Stimulated activated naive CD8-positive, alpha-beta T cell treated with anti-CD3 and anti-CD28 coated beads, Interleukin-15, Interleukin-2, amounts not matched to agents 100 ng/mL and 50 ng/mL, for 24 hours (primary cell): ENCODE measurements at regions not wholly inside any gene's neighbourhood (a gene's known extent, or its start where the extent isn't known, plus 50 kb on each side); places are given as distances from the start of the nearest gene placed in this dataset.
"Not testable (repeated sequence)": the region's sequence is repeated elsewhere in the genome, so short reads cannot be mapped to it uniquely, and the experiment has no call there.

Source experiments
- H3K27ac Mint-ChIP-seq: one replicate; pipeline ENCODE4 v1.8.0; 2021; ENCODE audit warnings: mild to moderate bottlenecking, mixed read lengths
- H3K27me3 Mint-ChIP-seq: one replicate; pipeline ENCODE4 v1.8.0; 2021; ENCODE audit warnings: mixed read lengths
- H3K36me3 Mint-ChIP-seq: one replicate; pipeline ENCODE4 v1.8.0; 2021; ENCODE audit warnings: low read depth, mixed read lengths
- H3K4me1 Mint-ChIP-seq: one replicate; pipeline ENCODE4 v1.8.0; 2021; ENCODE audit warnings: low read depth, mixed read lengths
- H3K4me3 Mint-ChIP-seq: one replicate; pipeline ENCODE4 v1.8.0; 2021; ENCODE audit warnings: mild to moderate bottlenecking, mixed read lengths
- H3K9me3 Mint-ChIP-seq: one replicate; pipeline ENCODE4 v1.8.0; 2021; ENCODE audit warnings: mixed read lengths

DNA sequence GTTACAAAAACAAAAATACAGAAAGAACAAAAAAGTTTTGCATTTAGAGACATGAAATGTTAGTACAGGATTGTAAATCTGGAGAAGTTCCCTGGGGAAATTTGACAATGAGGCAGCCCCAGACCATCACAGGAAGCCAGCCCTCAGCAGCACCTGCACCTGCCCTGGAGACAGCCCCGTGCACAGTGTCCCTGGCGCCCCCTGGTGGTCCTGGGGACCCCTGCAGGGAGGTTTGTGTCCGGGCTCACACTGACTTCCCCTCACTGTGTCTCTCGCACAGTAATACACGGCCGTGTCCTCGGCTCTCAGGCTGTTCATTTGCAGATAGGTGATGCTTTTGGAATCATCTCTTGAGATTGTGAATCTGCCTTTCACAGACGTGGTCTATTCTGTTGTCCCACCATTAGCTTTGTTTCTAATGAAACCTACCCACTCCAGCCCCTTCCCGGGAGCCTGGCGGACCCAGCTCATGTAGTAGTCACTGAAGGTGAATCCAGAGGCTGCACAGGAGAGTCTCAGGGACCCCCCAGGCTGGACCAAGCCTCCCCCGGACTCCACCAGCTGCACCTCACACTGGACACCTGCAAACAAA is 1248.6 kb downstream of the TMEM121 start:
- H3K27me3 Mint-ChIP-seq, H3K36me3 Mint-ChIP-seq, H3K9me3 Mint-ChIP-seq, H3K27ac Mint-ChIP-seq, H3K4me3 Mint-ChIP-seq: not testable (repeated sequence)
- H3K4me1 Mint-ChIP-seq: peaks cover 14% of the 10 kb centered on the region

- Mint-ChIP-seq H3K27me3 (no peaks in the 10 kb centered on the region), H3K27ac (peak overlapping the region; percentile 24), H3K4me3 (no peak overlapping the region)
These were observed 1250.1 kb downstream of the TMEM121 start for GRCh38 chr14:106776395-106776983.

DNA sequence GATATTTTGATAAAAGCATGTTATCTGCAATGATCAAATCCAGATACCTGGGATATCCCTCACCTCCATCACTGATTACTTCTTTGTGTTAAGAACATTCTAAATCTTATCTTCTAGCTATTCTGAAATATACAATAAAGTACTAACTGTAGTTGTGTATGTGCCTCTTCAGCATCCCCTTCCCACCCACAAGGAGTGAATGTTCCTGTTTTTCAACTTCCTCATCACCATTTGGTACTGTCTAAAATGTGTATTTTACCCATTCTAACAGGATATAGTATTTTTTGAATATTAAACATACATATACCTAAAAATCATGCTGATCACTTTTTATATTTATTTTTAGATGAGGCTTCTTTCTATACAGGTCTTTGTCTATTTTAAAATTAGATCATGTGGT is 1252.6 kb downstream of the TMEM121 start:
- Mint-ChIP-seq H3K4me3 (no peak overlapping the region), H3K27me3 (no peaks in the 10 kb centered on the region), H3K9me3 (no peaks in the 10 kb centered on the region), H3K27ac (no peak overlapping the region), H3K36me3 (no peaks in the 10 kb centered on the region), H3K4me1 (peaks cover 11% of the 10 kb centered on the region)

More at GRCh38 chr14:106776395-106776983, 1250.1 kb downstream of the TMEM121 start:
- Mint-ChIP-seq H3K36me3 (no peaks in the 10 kb centered on the region), H3K9me3 (no peaks in the 10 kb centered on the region), H3K4me1 (peaks cover 11% of the 10 kb centered on the region)

DNA sequence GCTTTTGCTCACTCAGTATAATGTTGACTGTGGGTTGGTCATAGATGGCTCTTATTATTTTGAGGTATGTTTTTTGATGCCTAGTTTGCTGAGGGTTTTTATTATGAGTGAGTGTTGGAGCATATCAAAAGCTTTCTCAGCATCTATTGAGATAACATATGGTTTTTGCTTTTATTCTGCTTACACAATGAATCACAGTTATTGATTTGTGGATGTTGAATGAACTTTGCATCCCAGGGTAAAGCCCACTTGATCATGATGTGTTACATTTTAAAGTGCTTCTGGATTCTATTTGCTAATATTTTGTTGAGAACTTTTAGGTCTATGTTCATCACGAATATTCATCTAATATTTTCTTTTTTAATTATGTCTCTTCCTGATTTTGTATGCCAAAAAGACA is 1260.3 kb downstream of the TMEM121 start:
- Mint-ChIP-seq H3K4me3 (no peak overlapping the region), H3K36me3 (no peaks in the 10 kb centered on the region), H3K9me3 (no peaks in the 10 kb centered on the region), H3K27me3 (peaks cover 24% of the 10 kb centered on the region), H3K4me1 (peaks cover 19% of the 10 kb centered on the region), H3K27ac (no peak overlapping the region)

GRCh38 chr14:106787626-106788025 is 1261.2 kb downstream of the TMEM121 start:
- H3K4me3 Mint-ChIP-seq: no peak overlapping the region
- H3K27me3 Mint-ChIP-seq: peaks cover 24% of the 10 kb centered on the region
- no peaks in the 10 kb centered on the region for H3K9me3 Mint-ChIP-seq
- peaks cover 19% of the 10 kb centered on the region for H3K4me1 Mint-ChIP-seq
- H3K36me3 Mint-ChIP-seq: no peaks in the 10 kb centered on the region
- no peak overlapping the region for H3K27ac Mint-ChIP-seq

DNA sequence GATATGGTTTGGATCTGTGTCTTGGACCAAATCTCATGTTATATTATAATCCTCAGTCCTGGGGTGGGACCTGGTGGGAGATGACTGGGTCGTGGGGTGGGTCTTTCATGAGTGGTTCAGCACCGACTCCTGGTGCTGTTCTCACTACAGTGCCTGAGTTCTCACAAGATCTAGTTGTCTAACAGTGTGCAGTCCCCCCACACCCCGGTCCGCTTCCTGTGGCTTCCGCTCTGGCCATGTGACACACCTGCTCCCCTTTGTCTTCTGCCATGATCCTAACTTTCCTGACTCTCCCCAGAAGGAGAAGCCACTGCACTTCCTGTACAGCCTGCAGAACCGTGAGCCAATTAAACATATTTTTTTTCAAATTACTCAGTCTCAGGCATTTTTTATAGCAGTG is 1262.2 kb downstream of the TMEM121 start:
- Mint-ChIP-seq H3K4me1 (peaks cover 19% of the 10 kb centered on the region), H3K9me3 (no peaks in the 10 kb centered on the region), H3K27me3 (peaks cover 24% of the 10 kb centered on the region), H3K27ac (no peak overlapping the region), H3K36me3 (no peaks in the 10 kb centered on the region), H3K4me3 (no peak overlapping the region)

GRCh38 chr14:106789318-106789717 is 1262.9 kb downstream of the TMEM121 start:
- H3K9me3 Mint-ChIP-seq: no peaks in the 10 kb centered on the region
- H3K4me3 Mint-ChIP-seq: no peak overlapping the region
- peaks cover 19% of the 10 kb centered on the region for H3K4me1 Mint-ChIP-seq
- no peak overlapping the region for H3K27ac Mint-ChIP-seq
- H3K27me3 Mint-ChIP-seq: peaks cover 26% of the 10 kb centered on the region
- H3K36me3 Mint-ChIP-seq: no peaks in the 10 kb centered on the region

DNA sequence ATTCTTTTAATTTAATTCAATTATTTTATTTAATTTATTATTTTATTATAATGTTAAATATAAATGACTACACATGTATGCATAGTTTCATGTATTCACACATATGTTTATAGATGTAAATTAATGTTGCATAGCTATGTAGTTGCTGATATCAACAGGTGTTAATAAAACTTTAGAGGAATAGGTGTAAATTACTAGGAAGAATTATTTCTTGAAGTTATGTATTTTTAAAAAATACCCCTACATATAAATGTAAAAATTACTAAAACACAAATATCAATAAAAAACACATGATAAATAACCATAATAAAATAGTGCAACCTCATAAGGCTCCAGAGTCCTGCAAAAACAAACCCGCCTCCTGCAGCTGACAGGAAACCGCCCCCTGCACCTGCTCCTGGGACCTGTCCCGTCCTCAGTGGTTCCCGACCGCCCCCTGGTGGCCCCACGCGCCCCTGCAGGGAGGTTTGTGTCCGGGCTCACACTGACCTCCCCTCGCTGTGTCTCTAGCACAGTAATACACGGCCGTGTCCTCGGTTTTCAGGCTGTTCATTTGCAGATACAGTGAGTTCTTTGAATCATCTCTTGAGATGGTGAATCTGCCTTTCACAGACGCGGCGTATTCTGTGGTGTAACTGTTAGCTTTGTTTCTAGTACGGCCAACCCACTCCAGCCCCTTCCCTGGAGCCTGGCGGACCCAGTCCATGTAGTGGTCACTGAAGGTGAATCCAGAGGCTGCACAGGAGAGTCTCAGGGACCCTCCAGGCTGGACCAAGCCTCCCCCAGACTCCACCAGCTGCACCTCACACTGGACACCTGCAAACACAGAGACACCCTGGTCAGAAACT is 1264.0 kb downstream of the TMEM121 start:
- no peak overlapping the region for H3K27ac Mint-ChIP-seq
- H3K36me3 Mint-ChIP-seq: no peaks in the 10 kb centered on the region
- H3K4me1 Mint-ChIP-seq: peaks cover 19% of the 10 kb centered on the region
- H3K9me3 Mint-ChIP-seq: no peaks in the 10 kb centered on the region
- H3K27me3 Mint-ChIP-seq: peaks cover 27% of the 10 kb centered on the region
- H3K4me3 Mint-ChIP-seq: no peak overlapping the region

- no peaks in the 10 kb centered on the region for H3K9me3 Mint-ChIP-seq
- no peak overlapping the region for H3K4me3 Mint-ChIP-seq
- peaks cover 17% of the 10 kb centered on the region for H3K27me3 Mint-ChIP-seq
These were observed 1266.2 kb downstream of the TMEM121 start for GRCh38 chr14:106792543-106792942.

DNA sequence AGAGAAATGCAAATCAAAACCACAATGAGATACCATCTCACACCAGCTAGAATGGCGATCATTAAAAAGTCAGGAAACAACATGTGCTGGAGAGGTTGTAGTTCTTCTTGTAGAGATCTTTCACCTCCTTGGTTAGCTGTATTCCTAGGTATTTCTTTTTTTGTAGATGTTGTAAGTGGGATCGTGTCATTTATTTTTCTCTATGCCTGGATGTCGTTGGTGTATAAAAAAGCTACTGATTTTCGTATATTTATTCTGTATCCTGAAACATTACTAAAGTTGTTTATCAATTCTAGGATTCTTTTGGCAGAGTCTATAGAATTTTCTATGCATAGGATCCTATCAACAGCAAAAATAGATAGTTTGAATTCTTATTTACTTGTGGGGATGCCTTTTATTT is 1271.8 kb downstream of the TMEM121 start:
- peaks cover 29% of the 10 kb centered on the region for H3K27me3 Mint-ChIP-seq
- H3K36me3 Mint-ChIP-seq, H3K27ac Mint-ChIP-seq, H3K9me3 Mint-ChIP-seq, H3K4me3 Mint-ChIP-seq, H3K4me1 Mint-ChIP-seq: not testable (repeated sequence)

More at GRCh38 chr14:106792543-106792942, 1266.2 kb downstream of the TMEM121 start:
- no peak overlapping the region for H3K27ac Mint-ChIP-seq
- H3K4me1 Mint-ChIP-seq: peaks cover 19% of the 10 kb centered on the region
- H3K36me3 Mint-ChIP-seq: no peaks in the 10 kb centered on the region

- H3K9me3 Mint-ChIP-seq: no peaks in the 10 kb centered on the region
- no peaks in the 10 kb centered on the region for H3K36me3 Mint-ChIP-seq
- peaks cover 40% of the 10 kb centered on the region for H3K27me3 Mint-ChIP-seq
- no peak overlapping the region for H3K4me3 Mint-ChIP-seq
- no peak overlapping the region for H3K27ac Mint-ChIP-seq
- H3K4me1 Mint-ChIP-seq: no peaks in the 10 kb centered on the region
These were observed 1276.3 kb downstream of the TMEM121 start for GRCh38 chr14:106802413-106803364.

GRCh38 chr14:106803379-106803778 is 1277.0 kb downstream of the TMEM121 start:
- H3K27me3 Mint-ChIP-seq: peaks cover 35% of the 10 kb centered on the region
- no peaks in the 10 kb centered on the region for H3K36me3 Mint-ChIP-seq
- H3K4me1 Mint-ChIP-seq: no peaks in the 10 kb centered on the region
- no peak overlapping the region for H3K4me3 Mint-ChIP-seq
- no peaks in the 10 kb centered on the region for H3K9me3 Mint-ChIP-seq
- H3K27ac Mint-ChIP-seq: no peak overlapping the region

DNA sequence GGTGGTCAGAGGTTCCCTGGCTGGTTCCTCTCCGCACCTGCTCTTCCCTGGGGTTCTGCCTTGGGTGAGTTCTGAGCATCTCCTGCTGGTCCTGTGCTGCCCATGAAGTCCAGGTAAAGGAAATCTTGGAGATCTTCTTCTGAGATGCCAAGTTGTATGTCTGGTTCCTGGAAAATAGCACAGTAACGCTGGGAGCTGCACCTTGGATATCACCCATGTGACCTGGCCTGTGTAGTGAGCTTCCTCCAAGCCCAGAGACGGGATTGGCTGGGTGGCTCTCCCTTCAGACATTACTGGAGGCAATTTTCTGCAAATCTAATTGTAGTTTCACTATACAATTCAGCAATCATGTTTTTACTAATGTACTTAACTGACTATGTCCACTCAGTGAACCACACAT is 1281.1 kb downstream of the TMEM121 start:
- peaks cover 27% of the 10 kb centered on the region for H3K27me3 Mint-ChIP-seq
- H3K27ac Mint-ChIP-seq: no peak overlapping the region
- no peaks in the 10 kb centered on the region for H3K36me3 Mint-ChIP-seq
- peaks cover 8% of the 10 kb centered on the region for H3K4me1 Mint-ChIP-seq
- H3K4me3 Mint-ChIP-seq: no peak overlapping the region
- H3K9me3 Mint-ChIP-seq: no peaks in the 10 kb centered on the region

DNA sequence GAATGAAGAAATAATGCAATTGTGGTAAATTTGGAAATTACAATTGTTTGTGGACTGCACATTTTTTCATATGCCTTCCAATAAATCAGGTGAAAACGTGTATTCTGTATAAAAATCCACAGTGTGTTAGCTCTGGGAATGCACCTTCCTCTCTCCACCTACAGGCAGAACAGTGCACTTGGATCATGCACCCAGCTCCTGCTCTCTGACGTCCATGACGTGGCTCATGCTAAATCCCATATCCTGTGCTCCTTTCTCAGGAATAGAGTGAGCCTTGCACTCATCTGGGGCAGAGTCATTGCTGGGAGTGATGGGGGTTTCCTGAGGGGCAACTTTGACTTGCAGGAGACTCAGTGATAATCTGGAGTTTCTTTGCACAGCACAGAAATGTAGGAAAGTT is 1282.1 kb downstream of the TMEM121 start:
- H3K27ac Mint-ChIP-seq: no peak overlapping the region
- no peaks in the 10 kb centered on the region for H3K9me3 Mint-ChIP-seq

More for the DNA sequence above, 1282.1 kb downstream of the TMEM121 start:
- no peaks in the 10 kb centered on the region for H3K36me3 Mint-ChIP-seq
- H3K4me1 Mint-ChIP-seq: peaks cover 8% of the 10 kb centered on the region
- no peak overlapping the region for H3K4me3 Mint-ChIP-seq
- peaks cover 18% of the 10 kb centered on the region for H3K27me3 Mint-ChIP-seq
